SK-MEL-5 (cell line): ENCODE measurements at regions not wholly inside any gene's neighbourhood (a gene's known extent, or its start where the extent isn't known, plus 50 kb on each side); places are given as distances from the start of the nearest gene placed in this dataset.
"Not testable (repeated sequence)": the region's sequence is repeated elsewhere in the genome, so short reads cannot be mapped to it uniquely, and the experiment has no call there.

Experiments used
- DNase-seq: peaks from one replicate; pipeline ENCODE4 v3.0.0-alpha.2; 2016; ENCODE audit warnings: low read depth, low spot score
- in situ Hi-C: cut with HindIII; loops from 2 replicates; pipeline ENCODE4 v1.10.0; 2016; ENCODE audit warnings: low sequenced_read_pairs, high pct_unique_total_duplicates, low pct_unique_long_range_greater_than_20kb

- DNase-seq, in situ Hi-C loops: not testable (repeated sequence)
Observed at GRCh38 chr12:60234611-60235195, 638.9 kb downstream of the SLC16A7 start.

DNA sequence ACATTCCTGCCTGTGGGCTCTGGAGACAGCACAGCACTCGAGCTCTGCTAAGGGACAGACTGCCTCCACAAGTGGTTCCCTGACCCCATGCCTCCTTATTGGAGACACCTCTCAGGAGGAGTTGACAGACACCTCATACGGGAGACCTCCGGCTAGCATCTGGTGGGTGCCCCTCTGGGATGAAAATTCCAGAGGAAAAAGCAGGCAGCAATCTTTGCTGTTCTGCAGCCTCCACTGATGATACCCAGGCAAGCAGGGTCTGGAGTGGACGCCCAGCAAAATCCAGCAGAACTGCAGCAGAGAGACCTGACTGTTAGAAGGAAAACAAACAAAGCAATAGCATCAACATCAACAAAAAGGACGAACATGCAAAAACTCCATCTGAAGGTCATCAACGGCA, 639.4 kb downstream of the SLC16A7 start:
- in situ Hi-C loops: no loop called here
- DNase-seq: no peak

- DNase-seq, in situ Hi-C loops: not testable (repeated sequence)
Observed at GRCh38 chr12:60236416-60236815, 640.6 kb downstream of the SLC16A7 start.

DNA sequence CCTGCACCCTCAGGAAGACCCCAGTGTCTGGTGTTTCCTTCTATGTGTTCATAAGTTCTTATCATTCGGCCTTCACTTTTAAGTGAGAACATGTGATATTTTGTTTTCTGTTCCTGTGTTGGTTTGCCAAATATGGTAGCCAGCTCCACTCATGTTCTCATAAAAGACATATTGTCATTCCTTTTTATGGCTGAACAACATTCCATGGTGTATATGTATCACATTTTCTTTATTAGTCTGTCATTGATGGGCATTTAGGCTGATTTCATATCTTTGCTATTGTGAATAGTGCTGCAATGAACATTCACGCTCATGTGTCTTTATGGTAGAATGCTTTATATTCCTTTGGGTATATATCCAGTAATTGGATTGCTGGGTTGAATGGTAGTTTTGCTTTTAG, 645.1 kb downstream of the SLC16A7 start:
- DNase-seq: no peak
- in situ Hi-C loops: no loop called here

DNA sequence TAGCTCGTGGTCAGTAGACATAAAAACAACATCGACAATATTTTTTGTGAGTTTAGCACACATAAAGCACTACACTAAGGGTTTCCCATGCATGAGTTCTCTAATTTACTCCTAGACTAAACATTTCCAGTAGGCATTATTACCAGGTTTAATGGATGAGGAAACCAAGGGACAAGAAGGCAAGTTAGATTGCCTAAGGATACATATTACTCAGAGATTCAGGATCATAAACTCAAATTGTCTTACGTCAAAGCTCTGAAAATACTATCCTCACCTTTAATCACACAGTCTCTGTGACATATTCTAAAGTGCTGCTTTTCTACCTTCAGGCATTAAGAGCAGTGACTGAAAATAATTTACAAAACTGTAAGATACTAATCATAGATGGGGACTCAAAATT, 655.3 kb downstream of the SLC16A7 start:
- in situ Hi-C loops: no loop called here
- DNase-seq: no peak

DNA sequence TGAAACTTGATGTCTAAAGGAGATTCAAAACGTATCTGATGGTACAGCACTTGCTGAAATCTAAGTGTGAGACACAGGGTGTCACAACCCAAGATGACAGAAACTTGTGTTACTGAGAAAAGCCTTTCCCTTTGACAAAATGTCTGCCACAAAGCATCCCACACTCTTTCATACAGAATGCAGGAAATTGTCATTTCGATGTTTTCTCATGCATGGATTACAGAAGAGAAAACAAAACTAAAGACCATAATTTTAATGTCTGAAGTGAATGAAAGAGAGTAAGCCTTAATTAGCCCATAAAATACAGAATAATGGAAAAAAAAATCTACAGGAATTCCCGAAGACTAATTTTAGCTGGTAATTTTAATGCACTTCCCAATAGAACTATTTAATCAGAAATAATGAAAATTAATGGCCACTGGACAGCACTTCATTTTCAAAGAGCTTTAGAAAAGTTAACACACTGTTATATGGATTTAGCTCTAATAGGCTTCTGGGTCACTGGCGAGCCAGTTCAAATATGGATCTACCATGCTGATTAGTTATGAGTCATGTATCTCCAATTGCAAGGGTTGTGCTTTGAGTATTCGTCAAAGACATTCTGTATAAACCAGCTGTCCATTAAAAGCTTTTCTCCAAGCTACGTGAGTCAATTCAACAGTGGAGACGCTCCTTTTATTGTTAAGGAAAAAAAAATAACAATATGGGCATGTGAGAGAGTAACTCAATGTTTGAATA, 656.7 kb downstream of the SLC16A7 start:
- in situ Hi-C loops: no loop called here
- no peak for DNase-seq

DNA sequence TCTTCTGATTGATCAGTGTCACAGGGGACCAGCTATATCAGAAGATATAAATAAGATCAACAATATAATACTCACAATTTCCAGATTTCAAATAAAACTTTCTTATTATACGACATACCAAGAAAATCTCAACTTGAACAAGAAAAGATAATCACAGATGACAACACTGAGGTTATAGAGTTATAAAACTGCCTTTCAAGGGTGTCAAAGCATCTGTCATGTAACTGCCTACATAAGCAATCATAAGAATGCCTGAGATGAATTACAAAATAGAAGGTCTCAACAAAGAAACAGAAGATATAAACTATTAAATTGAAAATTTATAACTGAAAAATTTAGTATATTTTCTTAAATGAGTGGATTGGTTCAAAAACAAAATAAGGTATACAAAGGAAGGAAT, 659.2 kb downstream of the SLC16A7 start:
- in situ Hi-C loops: no loop called here
- no peak for DNase-seq

GRCh38 chr12:60257063-60257462, 661.2 kb downstream of the SLC16A7 start:
- DNase-seq: peak; percentile 43
- in situ Hi-C loops: no loop called here

GRCh38 chr12:60259225-60259624, 663.4 kb downstream of the SLC16A7 start:
- in situ Hi-C loops: no loop called here
- DNase-seq: no peak

DNA sequence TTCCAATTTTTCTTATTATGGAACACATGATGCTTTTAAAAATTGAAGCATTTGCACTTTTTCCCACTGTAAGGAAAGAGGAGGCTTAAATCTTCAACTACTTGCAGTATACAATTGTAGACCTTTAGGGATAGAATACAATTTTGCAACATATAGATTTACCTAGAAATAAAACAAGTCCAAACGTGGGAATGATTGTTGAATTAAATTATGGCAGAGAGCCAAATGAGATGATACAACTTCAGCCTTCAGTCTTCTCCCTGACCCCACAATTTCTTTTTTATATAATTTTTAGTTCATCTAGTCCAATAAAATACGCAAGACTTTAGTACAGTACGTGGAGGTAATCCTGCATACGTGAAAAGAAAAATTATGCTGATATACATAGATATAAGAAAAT, 666.5 kb downstream of the SLC16A7 start:
- DNase-seq: no peak
- in situ Hi-C loops: no loop called here

DNA sequence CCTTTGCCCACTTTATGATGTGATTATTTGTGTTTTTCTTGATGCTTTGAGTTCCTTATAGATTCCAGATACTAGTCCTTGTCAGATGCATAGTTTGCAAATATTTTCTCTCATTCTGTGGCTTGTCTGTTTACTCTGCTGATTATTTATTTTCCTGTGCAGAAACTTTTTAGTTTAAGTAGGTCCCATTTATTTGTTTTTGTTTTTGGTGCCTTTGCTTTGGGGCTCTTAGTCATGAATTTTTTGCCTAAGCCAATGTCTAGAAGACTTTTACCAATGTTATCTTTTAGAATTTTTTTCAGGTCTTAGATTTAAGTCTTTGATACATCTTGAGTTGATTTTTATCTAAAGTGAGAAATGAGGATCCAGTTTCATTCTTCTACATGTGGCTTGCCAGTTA, 667.3 kb downstream of the SLC16A7 start:
- DNase-seq: no peak
- in situ Hi-C loops: no loop called here

DNA sequence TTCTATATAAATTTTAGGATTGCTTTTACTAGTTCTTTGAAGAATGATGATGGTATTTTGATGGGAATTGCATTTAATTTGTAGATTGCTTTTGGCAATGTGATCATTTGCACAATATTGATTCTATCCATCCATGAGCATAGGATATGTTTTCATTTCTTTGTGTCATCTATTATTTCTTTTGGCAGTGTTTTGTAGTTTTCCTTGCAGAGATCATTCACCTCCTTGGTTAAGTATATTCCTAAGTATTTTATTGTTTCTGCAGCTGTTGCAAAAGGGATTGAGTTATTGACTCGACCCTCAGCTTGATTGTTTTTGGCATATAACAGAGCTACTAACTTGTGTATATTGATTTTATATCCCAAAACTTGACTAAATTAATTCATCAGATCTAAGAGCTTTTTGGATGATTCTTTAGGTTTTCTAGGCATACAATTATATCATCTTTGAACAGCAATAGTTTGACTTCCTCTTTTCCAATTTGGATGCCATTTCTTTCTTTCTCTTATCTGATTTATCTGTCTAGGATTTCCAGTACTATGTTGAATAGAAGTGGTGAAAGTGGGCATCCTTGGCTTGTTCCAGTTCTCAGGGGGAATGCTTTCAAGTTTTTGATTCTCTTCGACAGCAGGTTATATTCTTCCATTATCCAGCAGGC, 668.1 kb downstream of the SLC16A7 start:
- in situ Hi-C loops: no loop called here

GRCh38 chr12:60265741-60266140, 669.9 kb downstream of the SLC16A7 start:
- in situ Hi-C loops: no loop called here

More for the DNA sequence above, 668.1 kb downstream of the SLC16A7 start:
- DNase-seq: no peak

GRCh38 chr12:60266381-60266852, 670.6 kb downstream of the SLC16A7 start:
- in situ Hi-C loops: no loop called here
- no peak for DNase-seq

More at GRCh38 chr12:60265741-60266140, 669.9 kb downstream of the SLC16A7 start:
- no peak for DNase-seq

DNA sequence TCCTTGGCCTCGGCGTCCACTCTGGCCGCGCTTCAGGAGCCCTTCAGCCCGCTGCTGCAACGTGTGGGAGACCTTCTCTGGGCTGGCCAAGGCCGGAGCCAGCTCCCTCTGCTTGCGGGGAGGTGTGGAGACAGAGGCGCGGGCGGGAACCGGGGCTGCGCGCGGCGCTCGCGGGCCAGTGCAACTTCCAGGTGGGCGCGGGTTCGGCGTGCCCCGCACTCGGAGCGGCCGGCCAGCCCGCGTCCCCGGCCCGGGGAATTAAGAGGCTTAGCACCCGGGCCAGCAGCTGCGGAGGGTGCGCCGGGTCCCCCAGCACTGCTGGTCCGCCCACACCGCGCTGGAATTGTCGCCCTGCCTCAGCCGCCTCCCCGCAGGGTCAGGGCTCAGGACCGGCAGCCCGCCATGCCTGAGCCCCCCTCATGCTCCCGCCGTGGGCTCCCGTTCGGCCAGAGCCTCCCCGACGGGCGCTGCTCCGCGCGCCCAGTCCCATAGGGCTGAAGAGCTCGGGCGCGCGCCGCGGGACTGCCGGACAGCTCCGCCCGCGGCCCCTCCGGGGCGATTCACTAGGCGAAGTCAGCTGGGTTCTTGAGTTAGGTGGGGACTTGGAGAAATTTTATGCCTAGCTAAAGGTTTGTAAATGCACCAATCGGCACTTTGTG, 673.9 kb downstream of the SLC16A7 start:
- DNase-seq: no peak
- in situ Hi-C loops: no loop called here

- in situ Hi-C loops: no loop called here
- DNase-seq: no peak
Observed at GRCh38 chr12:60271816-60272215, 676.0 kb downstream of the SLC16A7 start.

DNA sequence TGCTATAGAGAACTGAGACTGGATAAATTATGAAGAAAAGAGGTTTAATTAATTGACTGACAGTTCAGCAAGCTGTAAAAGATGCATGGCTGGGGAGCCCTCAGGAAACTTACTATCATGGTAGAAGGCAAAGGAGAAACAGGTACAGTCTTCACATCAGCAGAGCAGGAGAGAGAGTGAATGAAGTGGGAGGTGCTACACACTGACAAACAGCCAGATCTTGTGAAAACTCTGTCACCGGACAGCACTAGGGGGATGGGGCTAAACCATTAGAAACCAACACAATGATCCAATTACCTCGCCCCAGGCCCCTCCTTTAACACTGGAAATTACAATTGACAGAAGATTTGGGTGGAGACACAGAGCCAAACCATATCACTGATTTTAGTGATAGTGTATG, 682.4 kb downstream of the SLC16A7 start:
- no peak for DNase-seq
- in situ Hi-C loops: no loop called here

- DNase-seq: no peak
- in situ Hi-C loops: no loop called here
Observed at GRCh38 chr12:60279221-60279620, 683.4 kb downstream of the SLC16A7 start.
